SKM-1 (cell line): ENCODE measurements at regions not wholly inside any gene's neighbourhood (a gene's known extent, or its start where the extent isn't known, plus 50 kb on each side); places are given as distances from the start of the nearest gene placed in this dataset.

Experiments used
- DNase-seq: peaks from one replicate; lab custom pipeline; 2025; ENCODE audit not compliant: unreplicated experiment; lab: John Stamatoyannopoulos, UW

- no peak for DNase-seq
Observed at GRCh38 chr1:177848577-177848976, 121.3 kb downstream of the SEC16B start.

GRCh38 chr1:177847843-177848242 lies 122.0 kb downstream of the SEC16B start:
- DNase-seq, result no peak

GRCh38 chr1:177838907-177839485 lies 130.9 kb downstream of the SEC16B start:
- DNase-seq, result no peak

- DNase-seq, result no peak
Observed at GRCh38 chr1:177833631-177834030, 136.2 kb downstream of the SEC16B start.

GRCh38 chr1:177830531-177831135 lies 139.2 kb downstream of the SEC16B start:
- DNase-seq, result no peak

GRCh38 chr1:177825276-177825901 lies 144.5 kb downstream of the SEC16B start:
- DNase-seq, result no peak

- DNase-seq, result no peak
Observed at GRCh38 chr1:177824508-177824982, 145.3 kb downstream of the SEC16B start.

GRCh38 chr1:177820213-177820612 lies 149.6 kb downstream of the SEC16B start:
- no peak for DNase-seq

- no peak for DNase-seq
Observed at GRCh38 chr1:177817937-177818875, 151.7 kb downstream of the SEC16B start.

- no peak for DNase-seq
Observed at GRCh38 chr1:177812650-177813049, 157.2 kb downstream of the SEC16B start.

GRCh38 chr1:177812144-177812543 lies 157.7 kb downstream of the SEC16B start:
- DNase-seq, result no peak

GRCh38 chr1:177811429-177811828 lies 158.4 kb downstream of the SEC16B start:
- no peak for DNase-seq

- no peak for DNase-seq
Observed at GRCh38 chr1:177809819-177810218, 160.0 kb downstream of the SEC16B start.

GRCh38 chr1:177802304-177802703 lies 167.6 kb downstream of the SEC16B start:
- no peak for DNase-seq

- no peak for DNase-seq
Observed at GRCh38 chr1:177801790-177802189, 168.1 kb downstream of the SEC16B start.

- DNase-seq, result no peak
Observed at GRCh38 chr1:177800400-177801088, 169.3 kb downstream of the SEC16B start.

- DNase-seq, result no peak
Observed at GRCh38 chr1:177799746-177800145, 170.1 kb downstream of the SEC16B start.

GRCh38 chr1:177798614-177799013 lies 171.2 kb downstream of the SEC16B start:
- DNase-seq, result no peak

- DNase-seq, result no peak
Observed at GRCh38 chr1:177796561-177796960, 173.3 kb downstream of the SEC16B start.

- DNase-seq, result no peak
Observed at GRCh38 chr1:177794376-177794991, 175.4 kb downstream of the SEC16B start.
